ENCODE measurements at regions not wholly inside any gene's neighbourhood (a gene's known extent, or its start where the extent isn't known, plus 50 kb on each side); places are given as distances from the start of the nearest gene placed in this dataset.
A peak's percentile ranks its signal among the peaks of the same experiment; 100 is the strongest.

- no peak for TF ChIP-seq SP1 (CRISPR knock-in tag; conservative IDR thresholded peaks at IDR 0.05)
- no peak for TF ChIP-seq FOXJ3 (CRISPR knock-in tag; IDR thresholded peaks at IDR 0.05; ENCODE audit: borderline replicate concordance)
- TF ChIP-seq ZNF416 (CRISPR knock-in tag; IDR thresholded peaks at IDR 0.05) = no peak
- no peak for TF ChIP-seq FOXK1 (CRISPR knock-in tag; IDR thresholded peaks at IDR 0.05)
- no peak for TF ChIP-seq MYBL2 (CRISPR knock-in tag; IDR thresholded peaks at IDR 0.05)
Observed at GRCh38 chr5:157944077-157944633, 85.2 kb upstream of the CLINT1 start (continued).

GRCh38 chr5:157942595-157942994 is 83.7 kb upstream of the CLINT1 start:
- Mint-ChIP-seq H3K36me3 (no peaks in the 10 kb centered on the region), H3K9me3 (no peaks in the 10 kb centered on the region), H3K27me3 (ENCODE audit: low read depth) (no peaks in the 10 kb centered on the region), H3K4me1 (peaks cover 34% of the 10 kb centered on the region), H3K27ac (no peak overlapping the region), H3K4me3 (no peak overlapping the region)
- no peak for ATAC-seq
- POLR2A ChIA-PET = no interaction called here
- CTCF ChIA-PET = interaction anchor here (2.1 kb wide), 1 partner anchor 52 kb away, joined by 13 read pairs; no protein-coding TSS in a partner anchor
- no peak for TF ChIP-seq SP1 (CRISPR knock-in tag; conservative IDR thresholded peaks at IDR 0.05)
- no peak for TF ChIP-seq SMAD3 (CRISPR knock-in tag; IDR thresholded peaks at IDR 0.05; ENCODE audit: borderline replicate concordance)
- TF ChIP-seq, protein P1, sequence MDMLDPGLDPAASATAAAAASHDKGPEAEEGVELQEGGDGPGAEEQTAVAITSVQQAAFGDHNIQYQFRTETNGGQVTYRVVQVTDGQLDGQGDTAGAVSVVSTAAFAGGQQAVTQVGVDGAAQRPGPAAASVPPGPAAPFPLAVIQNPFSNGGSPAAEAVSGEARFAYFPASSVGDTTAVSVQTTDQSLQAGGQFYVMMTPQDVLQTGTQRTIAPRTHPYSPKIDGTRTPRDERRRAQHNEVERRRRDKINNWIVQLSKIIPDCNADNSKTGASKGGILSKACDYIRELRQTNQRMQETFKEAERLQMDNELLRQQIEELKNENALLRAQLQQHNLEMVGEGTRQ (CRISPR knock-in tag; IDR thresholded peaks at IDR 0.05) = no peak
- TF ChIP-seq JAZF1 (CRISPR knock-in tag; IDR thresholded peaks at IDR 0.05) = no peak
- TF ChIP-seq ELF4 (CRISPR knock-in tag; IDR thresholded peaks at IDR 0.05; ENCODE audit: low read depth) = no peak
- TF ChIP-seq CREM (CRISPR knock-in tag; IDR thresholded peaks at IDR 0.05) = no peak
- TF ChIP-seq ATF3 (CRISPR knock-in tag; conservative IDR thresholded peaks at IDR 0.05) = no peak
- no peak for TF ChIP-seq FOXP1 (CRISPR knock-in tag; IDR thresholded peaks at IDR 0.05; ENCODE audit: borderline replicate concordance)
- no peak for TF ChIP-seq ATF1 (CRISPR knock-in tag; IDR thresholded peaks at IDR 0.05)
- no peak for TF ChIP-seq ZNF232 (CRISPR knock-in tag; IDR thresholded peaks at IDR 0.05)
- no peak for TF ChIP-seq KAT7 (CRISPR knock-in tag; IDR thresholded peaks at IDR 0.05; ENCODE audit: borderline replicate concordance)
- TF ChIP-seq, protein P2, sequence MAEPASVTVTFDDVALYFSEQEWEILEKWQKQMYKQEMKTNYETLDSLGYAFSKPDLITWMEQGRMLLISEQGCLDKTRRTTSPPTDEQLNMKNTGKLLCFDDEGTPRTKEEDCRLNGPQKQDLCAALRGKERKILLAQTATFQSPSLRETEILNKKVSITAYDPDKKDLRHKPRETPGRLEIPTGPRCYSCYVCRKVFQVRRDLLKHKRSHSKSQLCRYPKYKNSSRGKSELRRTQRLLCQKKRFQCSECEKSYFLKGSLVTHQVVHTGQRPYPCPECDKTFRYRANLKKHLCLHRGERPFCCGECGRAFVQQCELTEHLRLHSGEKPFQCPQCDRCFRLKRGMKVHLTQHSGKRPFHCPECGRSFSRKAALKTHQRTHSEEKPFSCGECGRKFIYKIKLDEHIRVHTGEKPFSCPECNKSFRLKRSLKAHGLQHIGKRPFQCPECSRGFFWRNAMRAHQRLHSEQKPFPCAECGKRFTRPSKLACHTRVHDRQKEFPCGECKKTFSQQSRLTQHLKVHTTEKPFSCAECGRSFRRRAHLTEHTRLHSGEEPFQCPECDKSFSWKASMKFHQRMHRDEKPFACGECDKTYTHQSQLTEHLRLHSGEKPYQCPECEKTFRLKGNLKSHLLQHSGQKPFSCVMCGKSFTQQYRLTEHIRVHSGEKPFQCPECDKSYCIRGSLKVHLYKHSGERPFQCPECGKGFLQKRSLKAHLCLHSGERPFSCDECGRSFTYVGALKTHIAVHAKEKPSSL (CRISPR knock-in tag; conservative IDR thresholded peaks at IDR 0.05) = no peak
- TF ChIP-seq, protein P3, sequence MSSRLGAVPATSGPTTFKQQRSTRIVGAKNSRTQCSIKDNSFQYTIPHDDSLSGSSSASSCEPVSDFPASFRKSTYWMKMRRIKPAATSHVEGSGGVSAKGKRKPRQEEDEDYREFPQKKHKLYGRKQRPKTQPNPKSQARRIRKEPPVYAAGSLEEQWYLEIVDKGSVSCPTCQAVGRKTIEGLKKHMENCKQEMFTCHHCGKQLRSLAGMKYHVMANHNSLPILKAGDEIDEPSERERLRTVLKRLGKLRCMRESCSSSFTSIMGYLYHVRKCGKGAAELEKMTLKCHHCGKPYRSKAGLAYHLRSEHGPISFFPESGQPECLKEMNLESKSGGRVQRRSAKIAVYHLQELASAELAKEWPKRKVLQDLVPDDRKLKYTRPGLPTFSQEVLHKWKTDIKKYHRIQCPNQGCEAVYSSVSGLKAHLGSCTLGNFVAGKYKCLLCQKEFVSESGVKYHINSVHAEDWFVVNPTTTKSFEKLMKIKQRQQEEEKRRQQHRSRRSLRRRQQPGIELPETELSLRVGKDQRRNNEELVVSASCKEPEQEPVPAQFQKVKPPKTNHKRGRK (CRISPR knock-in tag; IDR thresholded peaks at IDR 0.05; ENCODE audit: borderline replicate concordance) = no peak
- no peak for TF ChIP-seq PRRX2 (CRISPR knock-in tag; IDR thresholded peaks at IDR 0.05)
- no peak for DNase-seq (ENCODE audit: low spot score)

GRCh38 chr5:157941616-157942015 is 82.7 kb upstream of the CLINT1 start:
- H3K4me3 Mint-ChIP-seq = no peak overlapping the region
- ATAC-seq = no peak
- peak overlapping the region; percentile 12; the same call in 1 of the 2 replicates for H3K27ac Mint-ChIP-seq
- no peaks in the 10 kb centered on the region for H3K27me3 Mint-ChIP-seq (ENCODE audit: low read depth)
- peaks cover 3% of the 10 kb centered on the region; the same call in 1 of the 2 replicates for H3K9me3 Mint-ChIP-seq
- H3K4me1 Mint-ChIP-seq = peaks cover 26% of the 10 kb centered on the region
- H3K36me3 Mint-ChIP-seq = no peaks in the 10 kb centered on the region
- no peak for DNase-seq (ENCODE audit: low spot score)
- ChIA-PET CTCF (no interaction called here), POLR2A (no interaction called here)
- TF ChIP-seq TEAD1 (CRISPR knock-in tag; IDR thresholded peaks at IDR 0.05) = no peak
- TF ChIP-seq, protein P2 (CRISPR knock-in tag; conservative IDR thresholded peaks at IDR 0.05) = no peak
- TF ChIP-seq SOX15 (CRISPR knock-in tag; IDR thresholded peaks at IDR 0.05) = no peak
- TF ChIP-seq, protein P3 (CRISPR knock-in tag; IDR thresholded peaks at IDR 0.05; ENCODE audit: borderline replicate concordance) = no peak
- TF ChIP-seq FOXP4 (CRISPR knock-in tag; IDR thresholded peaks at IDR 0.05) = no peak

Measured in WTC11 (cell line).